Neural cell (in vitro differentiated cells): ENCODE measurements at regions not wholly inside any gene's neighbourhood (a gene's known extent, or its start where the extent isn't known, plus 50 kb on each side); places are given as distances from the start of the nearest gene placed in this dataset.

Experiments used
- H2AFZ ChIP-seq: fragments of 200-600, 300-800 bp; sonication (generic), shearing (Covaris generic); 2 replicates; pipeline ENCODE4 v1.6.0; 2014; ENCODE audit warnings: low read depth, mild to moderate bottlenecking, antibody characterized with exemption, low read length, moderate library complexity
- H3F3A ChIP-seq: fragments of 200-600 bp; shearing (Covaris generic); 2 replicates; pipeline ENCODE4 v1.6.1; 2016; ENCODE audit warnings: mild to moderate bottlenecking, moderate library complexity, mixed read lengths, antibody characterized with exemption, low read length; ENCODE audit not compliant: insufficient read depth, poor library complexity, severe bottlenecking
- H3K27ac ChIP-seq: fragments of 200-600, 300-800 bp; sonication (generic), shearing (Covaris generic); 2 replicates; pipeline ENCODE4 v1.5.1; 2014; ENCODE audit warnings: mild to moderate bottlenecking, low read length, moderate library complexity
- H3K27me3 ChIP-seq: fragments of 300-800, 200-600 bp; sonication (generic), shearing (Covaris generic); 2 replicates; pipeline ENCODE4 v1.6.0; 2014; ENCODE audit warnings: mild to moderate bottlenecking, low read depth, low read length, moderate library complexity; ENCODE audit not compliant: insufficient read depth
- H3K36me3 ChIP-seq: fragments of 300-800, 200-600 bp; sonication (generic), shearing (Covaris generic); 2 replicates; pipeline ENCODE4 v1.5.1; 2014; ENCODE audit warnings: mild to moderate bottlenecking, antibody characterized with exemption, low read length, moderate library complexity; ENCODE audit not compliant: insufficient read depth
- H3K4me2 ChIP-seq: fragments of 300-800, 200-600 bp; sonication (generic), shearing (Covaris generic); 2 replicates; pipeline ENCODE4 v1.6.0; 2014; ENCODE audit warnings: mild to moderate bottlenecking, low read length
- H3K4me3 ChIP-seq: fragments of 300-800, 200-600 bp; sonication (generic), shearing (Covaris generic); 2 replicates; pipeline ENCODE4 v1.5.1; 2014; ENCODE audit warnings: mild to moderate bottlenecking, low read length, moderate library complexity
- H3K79me2 ChIP-seq: fragments of 200-600 bp; shearing (Covaris generic); replicated peaks from 2 replicates; pipeline ENCODE4 v1.6.0; 2014; ENCODE audit warnings: mild to moderate bottlenecking, low read length, moderate library complexity; ENCODE audit not compliant: insufficient read depth
- H3K9ac ChIP-seq: fragments of 300-800, 200-600 bp; sonication (generic), shearing (Covaris generic); 2 replicates; pipeline ENCODE4 v1.6.1; 2016; ENCODE audit warnings: mild to moderate bottlenecking, low read length, mixed read lengths
- H3K9me2 ChIP-seq: fragments of 200-600 bp; shearing (Covaris generic); 2 replicates; pipeline ENCODE4 v1.6.1; 2016; ENCODE audit warnings: mild to moderate bottlenecking, low read length, mixed read lengths; ENCODE audit not compliant: insufficient read depth
- H3K9me3 ChIP-seq: fragments of 200-600, 300-800 bp; sonication (generic), shearing (Covaris generic); 2 replicates; pipeline ENCODE4 v1.6.1; 2016; ENCODE audit warnings: mild to moderate bottlenecking, mixed run types, low read length, moderate library complexity, mixed read lengths
- H4K20me1 ChIP-seq: fragments of 200-600 bp; shearing (Covaris generic); 2 replicates; pipeline ENCODE4 v1.6.1; 2016; ENCODE audit warnings: mild to moderate bottlenecking, mixed run types; ENCODE audit not compliant: insufficient read depth
- EP300 ChIP-seq: fragments of 450-650 bp; conservative IDR thresholded peaks from 2 replicates; pipeline ENCODE4 v1.6.1; 2014; ENCODE audit warnings: antibody characterized with exemption, mild to moderate bottlenecking, moderate library complexity; ENCODE audit not compliant: poor library complexity, severe bottlenecking
- EZH2 ChIP-seq: fragments of 200-600, 300-800 bp; shearing (Covaris generic), sonication (generic); IDR thresholded peaks from 2 replicates; pipeline ENCODE4 v1.6.1; 2014; ENCODE audit warnings: antibody characterized with exemption, low read length, borderline replicate concordance, mild to moderate bottlenecking; ENCODE audit not compliant: insufficient read depth, poor library complexity, severe bottlenecking
- MXI1 ChIP-seq: fragments of 450-650 bp; conservative IDR thresholded peaks from 2 replicates; pipeline ENCODE4 v1.6.1; 2014; ENCODE audit warnings: antibody characterized with exemption, mild to moderate bottlenecking; ENCODE audit not compliant: poor library complexity, severe bottlenecking
- POLR2AphosphoS5 ChIP-seq: IDR thresholded peaks from 2 replicates; pipeline ENCODE4 v1.6.1; 2012
- RAD21 ChIP-seq: fragments of 450-650 bp; conservative IDR thresholded peaks from 2 replicates; pipeline ENCODE4 v1.6.1; 2014; ENCODE audit warnings: antibody characterized with exemption, mild to moderate bottlenecking, moderate library complexity
- SMC3 ChIP-seq: fragments of 450-650 bp; conservative IDR thresholded peaks from 2 replicates; pipeline ENCODE4 v1.6.1; 2014; ENCODE audit warnings: antibody characterized with exemption, mild to moderate bottlenecking, moderate library complexity; ENCODE audit not compliant: poor library complexity
- TAF1 ChIP-seq: IDR thresholded peaks from 2 replicates; pipeline ENCODE4 v1.6.1; 2012; ENCODE audit warnings: low read depth
- TF ChIP-seq, protein P1 (sequence below): fragments of 450-650 bp; IDR thresholded peaks from 2 replicates; pipeline ENCODE4 v1.5.1; 2014; ENCODE audit warnings: antibody characterized with exemption, mild to moderate bottlenecking, moderate library complexity; ENCODE audit not compliant: poor library complexity, severe bottlenecking
- TF ChIP-seq, protein P2 (sequence below): IDR thresholded peaks from 2 replicates; pipeline ENCODE4 v1.6.1; 2012; ENCODE audit warnings: borderline replicate concordance

DNA sequence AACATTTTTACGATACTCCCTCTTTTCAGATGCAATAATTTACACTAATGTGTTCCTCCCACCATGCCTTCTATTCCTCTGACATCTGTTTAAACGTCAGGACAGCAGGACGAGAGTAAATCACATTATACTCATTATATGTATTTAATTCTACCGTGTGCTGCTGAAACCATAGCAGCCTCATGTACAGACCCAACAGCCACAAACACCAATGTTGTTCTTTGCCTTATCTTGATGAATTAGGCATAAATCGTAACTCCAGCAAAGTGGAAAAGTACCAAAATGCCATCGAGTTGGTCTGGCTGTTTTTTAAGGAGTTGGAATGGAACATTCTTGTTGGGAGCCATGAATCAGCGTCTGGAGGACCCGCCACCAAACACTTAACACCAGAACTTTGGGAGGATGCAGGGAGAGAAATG, 82.9 kb upstream of the FOXF1 start:
- H2AFZ ChIP-seq: no peak overlapping the region
- H4K20me1 ChIP-seq: no peaks in the 10 kb centered on the region
- no peaks in the 10 kb centered on the region for H3K9me2 ChIP-seq
- H3K9me3 ChIP-seq: no peaks in the 10 kb centered on the region
- no peaks in the 10 kb centered on the region for H3K36me3 ChIP-seq
- H3K4me3 ChIP-seq: no peak overlapping the region
- no peak overlapping the region for H3K27ac ChIP-seq
- no peaks in the 10 kb centered on the region for H3F3A ChIP-seq
- no peak overlapping the region for H3K9ac ChIP-seq
- H3K4me2 ChIP-seq: no peak overlapping the region
- H3K79me2 ChIP-seq: no peaks in the 10 kb centered on the region
- H3K27me3 ChIP-seq: no peaks in the 10 kb centered on the region
- TF ChIP-seq MXI1 (no peak), SMC3 (no peak), EZH2 (no peak), POLR2AphosphoS5 (no peak), RAD21 (no peak), EP300 (no peak), TAF1 (no peak)
- TF ChIP-seq, protein P1, sequence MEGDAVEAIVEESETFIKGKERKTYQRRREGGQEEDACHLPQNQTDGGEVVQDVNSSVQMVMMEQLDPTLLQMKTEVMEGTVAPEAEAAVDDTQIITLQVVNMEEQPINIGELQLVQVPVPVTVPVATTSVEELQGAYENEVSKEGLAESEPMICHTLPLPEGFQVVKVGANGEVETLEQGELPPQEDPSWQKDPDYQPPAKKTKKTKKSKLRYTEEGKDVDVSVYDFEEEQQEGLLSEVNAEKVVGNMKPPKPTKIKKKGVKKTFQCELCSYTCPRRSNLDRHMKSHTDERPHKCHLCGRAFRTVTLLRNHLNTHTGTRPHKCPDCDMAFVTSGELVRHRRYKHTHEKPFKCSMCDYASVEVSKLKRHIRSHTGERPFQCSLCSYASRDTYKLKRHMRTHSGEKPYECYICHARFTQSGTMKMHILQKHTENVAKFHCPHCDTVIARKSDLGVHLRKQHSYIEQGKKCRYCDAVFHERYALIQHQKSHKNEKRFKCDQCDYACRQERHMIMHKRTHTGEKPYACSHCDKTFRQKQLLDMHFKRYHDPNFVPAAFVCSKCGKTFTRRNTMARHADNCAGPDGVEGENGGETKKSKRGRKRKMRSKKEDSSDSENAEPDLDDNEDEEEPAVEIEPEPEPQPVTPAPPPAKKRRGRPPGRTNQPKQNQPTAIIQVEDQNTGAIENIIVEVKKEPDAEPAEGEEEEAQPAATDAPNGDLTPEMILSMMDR: no peak
- TF ChIP-seq, protein P2, sequence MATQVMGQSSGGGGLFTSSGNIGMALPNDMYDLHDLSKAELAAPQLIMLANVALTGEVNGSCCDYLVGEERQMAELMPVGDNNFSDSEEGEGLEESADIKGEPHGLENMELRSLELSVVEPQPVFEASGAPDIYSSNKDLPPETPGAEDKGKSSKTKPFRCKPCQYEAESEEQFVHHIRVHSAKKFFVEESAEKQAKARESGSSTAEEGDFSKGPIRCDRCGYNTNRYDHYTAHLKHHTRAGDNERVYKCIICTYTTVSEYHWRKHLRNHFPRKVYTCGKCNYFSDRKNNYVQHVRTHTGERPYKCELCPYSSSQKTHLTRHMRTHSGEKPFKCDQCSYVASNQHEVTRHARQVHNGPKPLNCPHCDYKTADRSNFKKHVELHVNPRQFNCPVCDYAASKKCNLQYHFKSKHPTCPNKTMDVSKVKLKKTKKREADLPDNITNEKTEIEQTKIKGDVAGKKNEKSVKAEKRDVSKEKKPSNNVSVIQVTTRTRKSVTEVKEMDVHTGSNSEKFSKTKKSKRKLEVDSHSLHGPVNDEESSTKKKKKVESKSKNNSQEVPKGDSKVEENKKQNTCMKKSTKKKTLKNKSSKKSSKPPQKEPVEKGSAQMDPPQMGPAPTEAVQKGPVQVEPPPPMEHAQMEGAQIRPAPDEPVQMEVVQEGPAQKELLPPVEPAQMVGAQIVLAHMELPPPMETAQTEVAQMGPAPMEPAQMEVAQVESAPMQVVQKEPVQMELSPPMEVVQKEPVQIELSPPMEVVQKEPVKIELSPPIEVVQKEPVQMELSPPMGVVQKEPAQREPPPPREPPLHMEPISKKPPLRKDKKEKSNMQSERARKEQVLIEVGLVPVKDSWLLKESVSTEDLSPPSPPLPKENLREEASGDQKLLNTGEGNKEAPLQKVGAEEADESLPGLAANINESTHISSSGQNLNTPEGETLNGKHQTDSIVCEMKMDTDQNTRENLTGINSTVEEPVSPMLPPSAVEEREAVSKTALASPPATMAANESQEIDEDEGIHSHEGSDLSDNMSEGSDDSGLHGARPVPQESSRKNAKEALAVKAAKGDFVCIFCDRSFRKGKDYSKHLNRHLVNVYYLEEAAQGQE: no peak

DNA sequence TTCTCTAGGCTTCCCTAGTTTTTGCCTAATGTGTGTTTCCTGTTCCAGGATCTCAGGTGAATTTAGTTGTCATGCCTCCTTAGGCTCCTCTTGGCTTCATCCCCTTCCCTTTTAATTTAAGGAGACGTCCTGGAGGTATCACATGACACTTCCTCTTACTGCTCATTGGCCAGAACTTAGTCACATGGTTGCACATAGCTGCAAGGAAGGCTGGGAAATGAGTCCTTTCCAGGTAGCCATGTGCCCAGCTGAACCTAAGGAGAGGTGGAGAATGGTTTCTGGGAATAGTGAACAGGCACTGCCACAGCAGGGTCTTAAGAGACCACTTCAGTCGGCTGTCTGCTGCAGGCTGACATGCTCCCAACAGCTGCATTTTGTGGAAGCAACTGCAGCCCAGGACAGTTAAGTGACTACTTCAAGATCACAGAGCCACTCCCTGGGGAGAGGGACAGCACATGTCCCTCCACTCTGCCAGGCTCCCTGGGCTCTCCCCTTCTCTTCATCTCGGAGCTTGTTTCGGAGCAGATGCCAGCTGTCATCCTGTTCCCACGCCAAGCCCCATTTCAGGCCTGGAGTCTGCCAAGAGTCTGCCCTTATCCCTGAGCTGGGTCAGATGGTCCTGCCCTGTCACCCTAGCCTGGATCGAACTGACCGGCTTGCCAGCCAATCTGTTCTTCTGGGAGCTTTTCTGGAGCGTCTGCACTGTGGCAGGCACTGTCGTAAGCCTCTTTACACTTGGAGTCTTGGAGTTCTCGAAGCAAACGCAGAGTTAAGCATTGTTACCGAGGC, 81.4 kb upstream of the FOXF1 start:
- H3K79me2 ChIP-seq: no peaks in the 10 kb centered on the region
- no peaks in the 10 kb centered on the region for H3F3A ChIP-seq
- no peaks in the 10 kb centered on the region for H3K9me3 ChIP-seq
- no peaks in the 10 kb centered on the region for H4K20me1 ChIP-seq
- H3K27ac ChIP-seq: no peak overlapping the region
- no peak overlapping the region for H3K4me3 ChIP-seq
- H3K4me2 ChIP-seq: no peak overlapping the region
- no peak overlapping the region for H2AFZ ChIP-seq
- no peaks in the 10 kb centered on the region for H3K9me2 ChIP-seq
- no peak overlapping the region for H3K9ac ChIP-seq
- H3K27me3 ChIP-seq: no peaks in the 10 kb centered on the region
- TF ChIP-seq, protein P2: no peak
- TF ChIP-seq RAD21 (no peak), POLR2AphosphoS5 (no peak), TAF1 (no peak), EZH2 (no peak), EP300 (no peak), MXI1 (no peak), SMC3 (no peak)
- TF ChIP-seq, protein P1: no peak
- H3K36me3 ChIP-seq: no peaks in the 10 kb centered on the region
